GM12864 (cell line): ENCODE measurements at regions not wholly inside any gene's neighbourhood (a gene's known extent, or its start where the extent isn't known, plus 50 kb on each side); places are given as distances from the start of the nearest gene placed in this dataset.

Experiments used
- DNase-seq: peaks from one replicate; pipeline ENCODE4 v3.0.0-alpha.2; 2011; ENCODE audit warnings: low read depth
- H3K4me3 ChIP-seq: 2 replicates; pipeline ENCODE4 v1.5.1; 2011; ENCODE audit warnings: mild to moderate bottlenecking, low read depth, low read length, control low read depth
- CTCF ChIP-seq: IDR thresholded peaks from 2 replicates; pipeline ENCODE4 v1.5.1; 2011; ENCODE audit warnings: low read depth, mild to moderate bottlenecking, moderate library complexity, low read length, control low read depth, inconsistent platforms; ENCODE audit errors: missing control alignments

- DNase-seq = no peak
- no peak for TF ChIP-seq CTCF
- H3K4me3 ChIP-seq = no peak overlapping the region
These were observed 408.9 kb downstream of the PYDC2 start for GRCh38 chr3:191869738-191870415.

- no peak for TF ChIP-seq CTCF
- no peak for DNase-seq
These were observed 412.8 kb downstream of the PYDC2 start for GRCh38 chr3:191873736-191874135.

GRCh38 chr3:191882289-191882688 lies 421.3 kb downstream of the PYDC2 start:
- TF ChIP-seq CTCF = no peak
- DNase-seq = no peak
- no peak overlapping the region for H3K4me3 ChIP-seq

More at GRCh38 chr3:191873736-191874135, 412.8 kb downstream of the PYDC2 start:
- no peak overlapping the region for H3K4me3 ChIP-seq

GRCh38 chr3:191884132-191884531 lies 423.2 kb downstream of the PYDC2 start:
- no peak for TF ChIP-seq CTCF
- H3K4me3 ChIP-seq = no peak overlapping the region
- no peak for DNase-seq

- TF ChIP-seq CTCF = no peak
- no peak for DNase-seq
- H3K4me3 ChIP-seq = no peak overlapping the region
These were observed 428.1 kb downstream of the PYDC2 start for GRCh38 chr3:191889106-191889505.

- no peak for DNase-seq
- TF ChIP-seq CTCF = no peak
- no peak overlapping the region for H3K4me3 ChIP-seq
These were observed 428.8 kb downstream of the PYDC2 start for GRCh38 chr3:191889756-191890155.

- DNase-seq = no peak
- H3K4me3 ChIP-seq = no peak overlapping the region
- no peak for TF ChIP-seq CTCF
These were observed 433.4 kb downstream of the PYDC2 start for GRCh38 chr3:191894406-191894805.
